Ectodermal cell (in vitro differentiated cells): ENCODE measurements at regions not wholly inside any gene's neighbourhood (a gene's known extent, or its start where the extent isn't known, plus 50 kb on each side); places are given as distances from the start of the nearest gene placed in this dataset.

Source experiments
- H3K27ac ChIP-seq: 2 replicates; pipeline ENCODE4 v1.7.0; 2013; ENCODE audit warnings: mild to moderate bottlenecking, low read depth, low read length; ENCODE audit not compliant: insufficient read depth, poor library complexity, severe bottlenecking
- H3K27me3 ChIP-seq: 2 replicates; pipeline ENCODE4 v1.7.0; 2013; ENCODE audit warnings: mild to moderate bottlenecking, low read length; ENCODE audit not compliant: insufficient read depth, control insufficient read depth, poor library complexity, severe bottlenecking
- H3K36me3 ChIP-seq: one replicate; pipeline ENCODE4 v1.7.0; 2013; ENCODE audit warnings: low read length; ENCODE audit not compliant: control insufficient read depth, insufficient read depth
- H3K4me1 ChIP-seq: one replicate; pipeline ENCODE4 v1.7.0; 2013; ENCODE audit warnings: low read length; ENCODE audit not compliant: control insufficient read depth, insufficient read depth
- H3K4me3 ChIP-seq: 2 replicates; pipeline ENCODE4 v1.7.0; 2013; ENCODE audit warnings: low read depth, low read length, control low read depth; ENCODE audit not compliant: insufficient read depth
- H3K9me3 ChIP-seq: 2 replicates; pipeline ENCODE4 v1.7.0; 2013; ENCODE audit warnings: mild to moderate bottlenecking, low read length, moderate library complexity; ENCODE audit not compliant: control insufficient read depth
- WGBS, 2 experiments: methylation state at CpG; one replicate each; pipeline ENCODE4 v1.1.7; 2013; ENCODE audit warnings: missing lambda C conversion rate in 2 of 2; 5-methylcytosine and 5-hydroxymethylcytosine counted together

DNA sequence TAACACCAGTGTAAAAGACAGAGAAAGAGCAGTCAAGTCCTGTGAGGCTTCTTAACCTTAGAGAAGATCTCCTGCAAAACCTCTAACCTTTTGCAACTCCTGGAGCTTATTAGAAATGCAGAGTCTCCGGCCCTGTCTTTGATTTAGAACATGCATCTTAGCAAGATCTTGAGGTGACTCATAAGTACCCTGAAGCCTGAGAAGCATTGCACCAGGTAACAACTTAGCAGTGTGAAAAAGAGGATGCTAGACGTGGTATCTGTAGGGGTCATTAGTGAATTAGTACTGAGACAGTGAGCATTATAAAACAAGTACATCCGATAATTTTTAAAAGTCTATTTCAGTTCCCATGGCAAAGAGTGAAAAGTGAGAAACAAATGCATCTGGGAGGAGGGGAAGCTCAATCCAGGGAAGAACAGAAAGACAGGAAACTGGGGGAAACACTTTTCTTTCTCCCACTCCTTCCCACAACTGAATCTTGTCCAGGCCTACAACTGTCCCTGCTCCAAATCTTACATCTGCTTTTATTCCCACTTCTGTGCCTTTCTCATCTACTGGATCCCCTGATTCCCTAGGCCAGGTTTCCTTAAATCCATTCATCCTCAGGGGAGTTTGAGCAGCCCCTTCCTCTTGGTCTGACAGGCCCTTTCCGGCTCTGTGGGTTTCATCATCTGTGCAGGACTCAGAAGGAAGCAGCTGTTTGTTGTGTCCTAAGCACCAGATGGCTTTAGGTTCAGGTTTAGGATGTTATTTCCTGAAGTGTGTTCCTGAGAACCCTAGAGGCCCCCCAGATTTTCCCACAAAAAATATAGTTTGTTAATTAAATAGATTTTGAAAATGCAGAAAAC is 128.1 kb upstream of the IL12A start:
- H3K4me3 ChIP-seq, result no peak overlapping the region
- peaks cover 29% of the 10 kb centered on the region for H3K4me1 ChIP-seq
- no peaks in the 10 kb centered on the region for H3K36me3 ChIP-seq
- 90 to 96% methylated on average over 4 of the region's 4 CpGs for WGBS, 2 experiments
- no peak overlapping the region for H3K27ac ChIP-seq
- H3K27me3 ChIP-seq, result no peaks in the 10 kb centered on the region
- H3K9me3 ChIP-seq, result no peaks in the 10 kb centered on the region

DNA sequence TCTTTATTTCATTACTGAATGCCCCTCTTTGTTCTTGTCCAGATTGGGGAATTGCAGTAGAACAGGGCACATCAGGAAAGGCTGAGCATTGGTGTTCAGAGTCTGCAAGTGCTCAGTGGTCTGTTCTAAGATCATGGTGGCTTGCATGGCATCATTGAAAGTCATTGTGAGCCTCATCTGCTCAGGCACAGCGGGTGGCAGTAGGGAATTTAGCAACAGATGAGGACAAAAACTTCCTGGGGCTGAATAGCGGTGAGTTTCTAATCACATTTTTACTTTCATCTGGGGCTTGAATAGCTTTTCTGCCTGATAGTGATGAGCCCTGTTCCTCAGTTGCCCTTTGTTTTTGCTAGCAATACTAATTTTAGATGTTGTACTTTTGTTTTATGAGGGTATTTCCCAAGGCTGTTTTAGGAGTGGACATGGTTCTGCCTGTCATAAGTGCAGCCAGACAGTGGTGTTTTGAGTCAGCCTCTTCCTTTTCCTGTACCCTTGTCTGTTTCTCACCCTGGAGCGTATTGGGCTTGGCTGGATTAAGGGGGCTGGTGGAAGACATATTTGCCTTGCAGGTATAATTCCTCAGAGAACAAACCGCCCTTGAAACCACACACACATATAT is 127.2 kb upstream of the IL12A start:
- Histone ChIP-seq H3K4me1 (peaks cover 28% of the 10 kb centered on the region), H3K36me3 (no peaks in the 10 kb centered on the region), H3K27me3 (no peaks in the 10 kb centered on the region), H3K27ac (no peak overlapping the region), H3K9me3 (no peaks in the 10 kb centered on the region), H3K4me3 (no peak overlapping the region)
- 65 to 70% methylated on average over 2 to 3 of the region's 4 CpGs for WGBS, 2 experiments

DNA sequence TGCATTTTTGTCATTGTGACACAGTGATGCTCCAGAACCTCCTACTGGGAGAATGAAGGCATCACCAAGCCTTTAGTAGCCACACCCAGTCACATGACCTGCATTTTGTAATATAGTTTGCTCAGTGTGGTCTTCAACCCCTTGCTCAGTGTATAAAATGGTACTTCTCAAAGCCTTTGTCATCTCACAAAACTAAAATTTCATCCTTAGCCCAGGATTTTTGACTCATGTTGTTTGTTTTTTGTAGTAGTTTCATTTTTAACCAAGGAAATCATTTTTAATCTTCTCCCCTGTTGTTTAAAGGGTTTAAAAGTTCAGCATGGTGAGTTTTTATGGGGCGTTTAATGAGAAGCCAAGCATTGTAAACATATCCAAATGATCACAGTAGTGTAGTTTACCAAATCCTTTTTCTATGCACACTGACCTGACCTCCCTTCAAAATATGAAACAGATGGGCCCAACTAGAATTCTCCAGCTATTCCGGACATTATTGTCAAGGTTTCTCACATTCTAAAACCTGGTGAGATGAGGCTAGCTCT is 123.5 kb upstream of the IL12A start:
- Histone ChIP-seq H3K4me3 (no peak overlapping the region), H3K27ac (no peak overlapping the region)
- 94 to 95% methylated on average over 1 to 2 of the region's 2 CpGs for whole genome bisulfite sequencing, 2 experiments

DNA sequence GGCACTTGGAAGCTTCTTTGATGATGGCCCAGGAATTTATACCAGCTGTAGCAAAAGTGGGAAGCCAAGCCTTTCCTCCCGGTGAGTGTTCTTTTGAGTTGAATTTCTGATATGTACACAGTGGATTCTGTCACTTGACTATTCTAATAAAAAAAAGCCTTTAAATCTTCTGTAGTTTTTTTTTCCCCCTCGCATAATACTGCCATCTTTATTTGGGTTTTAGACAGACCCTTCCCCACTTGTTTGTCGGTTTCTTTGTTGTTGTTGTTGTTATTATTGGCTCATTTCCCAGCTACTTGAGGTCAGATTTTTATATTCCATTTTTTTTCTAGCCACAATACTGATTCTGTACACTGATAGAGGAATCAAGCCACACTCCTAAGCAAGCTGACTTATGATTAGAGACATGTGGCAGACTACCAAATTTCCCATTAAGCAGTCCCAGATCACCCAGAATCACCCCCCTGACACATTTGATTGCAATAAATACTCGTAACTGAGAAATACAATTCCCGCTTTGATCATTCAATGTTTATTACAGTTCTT is 122.4 kb upstream of the IL12A start:
- Histone ChIP-seq H3K27me3 (no peaks in the 10 kb centered on the region), H3K36me3 (no peaks in the 10 kb centered on the region), H3K9me3 (peaks cover 2% of the 10 kb centered on the region), H3K4me3 (no peak overlapping the region), H3K4me1 (peaks cover 5% of the 10 kb centered on the region), H3K27ac (no peak overlapping the region)
- 94 to 100% methylated on average over 2 to 4 of the region's 5 CpGs for WGBS, 2 experiments

More for the DNA sequence above, 123.5 kb upstream of the IL12A start:
- Histone ChIP-seq H3K36me3 (no peaks in the 10 kb centered on the region), H3K4me1 (peaks cover 14% of the 10 kb centered on the region), H3K27me3 (no peaks in the 10 kb centered on the region), H3K9me3 (peaks cover 2% of the 10 kb centered on the region)

DNA sequence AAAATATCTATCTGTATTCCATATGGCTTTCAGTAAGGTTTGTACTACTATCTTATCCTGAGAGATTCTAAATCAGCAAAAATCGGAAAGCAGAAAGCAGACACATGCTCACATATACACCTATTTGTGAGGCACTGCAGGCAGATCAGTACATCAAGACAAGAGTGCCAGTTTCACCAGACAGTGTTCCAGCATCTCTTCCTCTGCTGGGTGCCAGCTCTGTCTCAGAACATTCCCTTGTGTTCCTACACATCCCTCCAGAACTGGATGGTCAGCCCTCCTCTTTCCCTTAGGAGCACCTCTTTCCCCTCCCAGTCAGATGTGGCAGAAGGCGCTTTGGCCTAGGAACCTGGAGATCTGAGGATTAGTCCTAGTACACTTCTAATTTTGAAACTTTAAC is 121.3 kb upstream of the IL12A start:
- H3K4me1 ChIP-seq, result no peaks in the 10 kb centered on the region
- no peaks in the 10 kb centered on the region for H3K27me3 ChIP-seq
- peaks cover 2% of the 10 kb centered on the region for H3K9me3 ChIP-seq
- H3K36me3 ChIP-seq, result no peaks in the 10 kb centered on the region
- no peak overlapping the region for H3K27ac ChIP-seq
- 95 to 97% methylated on average over 2 of the region's 2 CpGs for WGBS, 2 experiments
- H3K4me3 ChIP-seq, result no peak overlapping the region

DNA sequence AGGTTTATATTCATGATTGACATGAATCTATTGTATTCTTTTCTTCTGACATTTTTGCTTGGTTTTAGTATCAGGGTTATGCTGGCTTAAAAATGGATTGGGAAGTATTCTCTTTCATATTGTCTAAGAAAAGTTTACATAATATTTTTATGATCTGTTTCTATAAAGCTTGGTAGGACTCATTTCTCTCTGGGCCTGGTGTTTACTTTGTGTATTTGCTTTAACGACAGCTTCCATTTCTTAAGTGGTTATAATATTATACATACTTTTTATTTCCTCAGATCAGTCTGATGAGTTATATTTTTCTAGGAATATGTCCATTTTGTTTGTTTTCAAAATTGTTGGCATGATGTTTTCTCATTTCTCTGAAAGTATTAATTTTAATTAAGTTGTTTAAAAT is 117.9 kb upstream of the IL12A start:
- Histone ChIP-seq H3K36me3 (no peaks in the 10 kb centered on the region), H3K9me3 (peaks cover 2% of the 10 kb centered on the region), H3K4me3 (no peak overlapping the region), H3K27ac (no peak overlapping the region), H3K4me1 (no peaks in the 10 kb centered on the region), H3K27me3 (no peaks in the 10 kb centered on the region)
- no CpG with 5 or more reads among the region's 1 CpG for WGBS, 2 experiments

DNA sequence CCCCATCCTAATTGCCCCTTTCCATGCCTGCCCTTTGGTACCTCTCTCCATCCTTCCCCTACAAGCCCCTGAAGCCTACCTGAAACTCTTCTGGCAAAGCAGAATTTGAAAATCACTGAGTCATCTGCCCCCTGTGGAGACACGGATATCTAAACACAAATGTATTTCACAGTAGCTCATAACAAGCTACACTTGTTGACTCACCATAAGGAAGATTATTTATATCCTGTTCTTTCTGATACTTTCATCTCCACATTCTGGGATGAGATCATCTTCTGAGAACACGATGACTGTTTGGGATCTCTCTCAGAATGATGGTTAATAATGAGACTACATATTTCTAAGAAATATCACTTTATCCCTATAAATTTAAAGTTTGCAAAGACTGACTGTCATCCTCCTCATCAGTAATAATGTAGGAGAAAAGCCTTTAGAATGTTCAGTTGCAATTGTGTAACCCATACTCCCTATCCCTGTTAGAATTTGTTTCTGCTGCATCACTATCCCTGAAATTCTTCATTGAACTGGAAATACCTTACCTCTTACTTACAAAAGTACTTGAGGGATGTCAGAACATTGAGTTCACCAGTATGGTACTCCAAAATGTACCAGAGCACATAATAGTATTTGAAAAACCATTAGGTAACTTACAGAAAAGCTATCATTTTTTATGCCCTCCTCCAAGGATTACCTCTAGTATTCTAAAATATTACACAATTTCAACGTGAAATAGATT is 116.1 kb upstream of the IL12A start:
- Histone ChIP-seq H3K27me3 (no peaks in the 10 kb centered on the region), H3K4me1 (no peaks in the 10 kb centered on the region)

DNA sequence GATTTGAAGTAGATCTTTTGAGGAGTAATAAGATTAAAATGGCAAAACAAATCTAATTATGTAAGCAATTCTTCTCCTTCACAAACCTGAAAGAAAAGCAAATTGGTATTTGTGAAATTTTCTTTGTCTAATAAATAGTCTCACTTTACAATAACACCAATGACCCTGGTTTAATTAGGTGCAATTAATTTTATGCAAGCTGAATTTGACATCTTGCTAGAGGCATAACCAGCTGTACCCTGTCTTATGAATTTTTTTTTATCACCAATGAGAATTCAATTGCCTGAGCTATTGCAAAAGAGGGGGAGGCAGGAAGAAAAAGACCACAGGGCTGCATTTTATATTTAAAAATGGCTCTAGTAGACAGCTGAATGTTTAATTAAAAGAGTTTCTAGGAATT is 113.5 kb upstream of the IL12A start:
- Histone ChIP-seq H3K4me3 (no peak overlapping the region), H3K27me3 (no peaks in the 10 kb centered on the region), H3K4me1 (no peaks in the 10 kb centered on the region), H3K27ac (no peak overlapping the region), H3K36me3 (no peaks in the 10 kb centered on the region), H3K9me3 (no peaks in the 10 kb centered on the region)

More for the DNA sequence above, 116.1 kb upstream of the IL12A start:
- WGBS, 2 experiments, result 82 to 83% methylated on average over 2 of the region's 3 CpGs
- H3K4me3 ChIP-seq, result no peak overlapping the region
- H3K27ac ChIP-seq, result no peak overlapping the region
- peaks cover 2% of the 10 kb centered on the region for H3K9me3 ChIP-seq
- no peaks in the 10 kb centered on the region for H3K36me3 ChIP-seq

DNA sequence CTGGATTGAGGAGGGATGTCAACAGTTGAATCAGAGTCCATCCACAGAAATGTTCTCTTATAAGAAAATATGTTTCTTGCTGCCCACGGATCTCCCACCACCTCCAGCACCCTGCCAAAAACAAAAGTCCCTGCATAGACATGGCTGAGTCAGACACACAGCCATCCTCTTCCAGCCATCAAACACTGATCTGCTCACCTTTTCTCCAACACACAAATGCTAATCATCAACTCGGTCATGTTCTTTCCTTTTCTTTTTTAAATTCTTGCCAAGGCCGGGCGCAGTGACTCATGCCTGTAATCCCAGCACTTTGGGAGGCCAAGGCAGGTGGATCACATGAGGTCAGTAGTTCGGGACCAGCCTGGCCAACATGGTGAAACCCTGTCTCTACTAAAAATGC is 110.7 kb upstream of the IL12A start:
- peaks cover 4% of the 10 kb centered on the region for H3K4me1 ChIP-seq
- H3K27ac ChIP-seq, result no peak overlapping the region
- 72 to 88% methylated on average over 5 of the region's 5 CpGs for WGBS, 2 experiments
- no peak overlapping the region for H3K4me3 ChIP-seq
- no peaks in the 10 kb centered on the region for H3K9me3 ChIP-seq
- H3K36me3 ChIP-seq, result no peaks in the 10 kb centered on the region
- H3K27me3 ChIP-seq, result no peaks in the 10 kb centered on the region

DNA sequence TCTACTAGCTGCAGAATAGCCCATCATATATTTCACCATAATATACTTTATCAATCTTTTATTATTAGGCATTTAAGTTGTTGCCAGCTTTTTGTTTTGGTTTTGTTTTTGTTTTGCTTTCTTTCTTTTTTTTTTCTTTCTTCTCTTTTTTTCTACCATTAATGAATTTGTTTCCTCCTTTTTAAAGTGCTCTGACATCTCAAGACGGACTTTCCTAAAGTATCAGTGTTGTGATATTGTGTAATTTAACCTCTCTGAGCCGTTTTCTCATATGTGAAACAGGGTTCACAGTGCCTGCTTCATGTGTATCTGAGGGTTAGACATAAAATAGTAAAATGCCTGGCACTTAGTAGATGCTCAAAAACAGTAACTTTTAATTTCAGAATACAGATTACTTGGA is 109.5 kb upstream of the IL12A start:
- no peak overlapping the region for H3K4me3 ChIP-seq
- H3K27ac ChIP-seq, result no peak overlapping the region
- no peaks in the 10 kb centered on the region for H3K36me3 ChIP-seq
- 83 to 96% methylated on average over 2 of the region's 2 CpGs for WGBS, 2 experiments
- no peaks in the 10 kb centered on the region for H3K27me3 ChIP-seq
- H3K4me1 ChIP-seq, result peaks cover 13% of the 10 kb centered on the region
- no peaks in the 10 kb centered on the region for H3K9me3 ChIP-seq
